H9 (cell line): ENCODE measurements at regions not wholly inside any gene's neighbourhood (a gene's known extent, or its start where the extent isn't known, plus 50 kb on each side); places are given as distances from the start of the nearest gene placed in this dataset.

Experiments
- DNase-seq: peaks from one replicate; pipeline ENCODE4 v3.0.0-alpha.2; 2017
- H2AFZ ChIP-seq: one replicate; pipeline ENCODE4 v1.6.1; 2013; ENCODE audit warnings: mild to moderate bottlenecking, low read length, control low read depth, moderate library complexity
- H2AK5ac ChIP-seq: 2 replicates; pipeline ENCODE4 v1.6.1; 2013; ENCODE audit warnings: low read length, control low read depth, mixed read lengths; ENCODE audit not compliant: insufficient read length
- H2BK120ac ChIP-seq: one replicate; pipeline ENCODE4 v1.6.1; 2013; ENCODE audit warnings: low read depth, mild to moderate bottlenecking, low read length, control low read depth, inconsistent platforms; ENCODE audit not compliant: poor library complexity, severe bottlenecking
- H2BK12ac ChIP-seq: 2 replicates; pipeline ENCODE4 v1.6.1; 2013; ENCODE audit warnings: low read length, control low read depth, mixed read lengths, low read depth; ENCODE audit not compliant: insufficient read length
- H2BK15ac ChIP-seq: 2 replicates; pipeline ENCODE4 v1.6.1; 2013; ENCODE audit warnings: low read depth, low read length, control low read depth
- H2BK20ac ChIP-seq: one replicate; pipeline ENCODE4 v1.6.1; 2013; ENCODE audit warnings: low read depth, mild to moderate bottlenecking, low read length, control low read depth, inconsistent platforms; ENCODE audit not compliant: poor library complexity, severe bottlenecking
- H2BK5ac ChIP-seq: 2 replicates; pipeline ENCODE4 v1.6.1; 2013; ENCODE audit warnings: low read length, control low read depth, mixed read lengths; ENCODE audit not compliant: insufficient read length
- H3K14ac ChIP-seq: 2 replicates; pipeline ENCODE4 v1.6.1; 2013; ENCODE audit warnings: low read length, control low read depth; ENCODE audit not compliant: insufficient read depth
- H3K18ac ChIP-seq: 2 replicates; pipeline ENCODE4 v1.6.1; 2013; ENCODE audit warnings: low read depth, mild to moderate bottlenecking, mixed read lengths, low read length, control low read depth; ENCODE audit not compliant: insufficient read length
- H3K23ac ChIP-seq: 2 replicates; pipeline ENCODE4 v1.6.1; 2013; ENCODE audit warnings: low read length, control low read depth, mixed read lengths, low read depth; ENCODE audit not compliant: insufficient read length
- H3K23me2 ChIP-seq: 2 replicates; pipeline ENCODE4 v1.6.1; 2013; ENCODE audit warnings: low read depth, mild to moderate bottlenecking, mixed read lengths, low read length, control low read depth; ENCODE audit not compliant: insufficient read length, poor library complexity, severe bottlenecking
- H3K27ac ChIP-seq: 2 replicates; pipeline ENCODE4 v1.5.1; 2013; ENCODE audit warnings: low read length, control low read depth, mixed read lengths, low read depth; ENCODE audit not compliant: insufficient read length
- H3K27me3 ChIP-seq: 2 replicates; pipeline ENCODE4 v1.6.1; 2013; ENCODE audit warnings: low read length, control low read depth, inconsistent platforms; ENCODE audit not compliant: insufficient read depth
- H3K4ac ChIP-seq: 2 replicates; pipeline ENCODE4 v1.6.1; 2013; ENCODE audit warnings: low read depth, mild to moderate bottlenecking, control low read depth, inconsistent platforms, low read length, moderate library complexity
- H3K4me1 ChIP-seq: 2 replicates; pipeline ENCODE4 v1.6.1; 2013; ENCODE audit warnings: low read length, control low read depth, inconsistent platforms; ENCODE audit not compliant: insufficient read depth
- H3K4me2 ChIP-seq: 2 replicates; pipeline ENCODE4 v1.6.1; 2013; ENCODE audit warnings: low read length, control low read depth, mixed read lengths; ENCODE audit not compliant: insufficient read length, insufficient read depth
- H3K56ac ChIP-seq: 2 replicates; pipeline ENCODE4 v1.6.1; 2013; ENCODE audit warnings: low read depth, mild to moderate bottlenecking, mixed read lengths, low read length, control low read depth; ENCODE audit not compliant: insufficient read length
- H3K79me1 ChIP-seq: 2 replicates; pipeline ENCODE4 v1.6.1; 2013; ENCODE audit warnings: low read depth, mild to moderate bottlenecking, moderate library complexity, low read length, control low read depth, inconsistent platforms; ENCODE audit not compliant: insufficient read depth, poor library complexity, severe bottlenecking
- H3K79me2 ChIP-seq: 2 replicates; pipeline ENCODE4 v1.6.1; 2013; ENCODE audit warnings: low read length, control low read depth, inconsistent platforms; ENCODE audit not compliant: insufficient read depth
- H3K9ac ChIP-seq: 2 replicates; pipeline ENCODE4 v1.6.1; 2013; ENCODE audit warnings: low read length, control low read depth, mixed read lengths; ENCODE audit not compliant: insufficient read length; ENCODE audit errors: extremely low read depth
- H3K9me3 ChIP-seq: one replicate; pipeline ENCODE4 v1.6.1; 2013; ENCODE audit warnings: low read depth, low read length, inconsistent platforms; ENCODE audit not compliant: control insufficient read depth
- H3T11ph ChIP-seq: one replicate; pipeline ENCODE4 v1.6.1; 2013; ENCODE audit warnings: mild to moderate bottlenecking, low read length, control low read depth, inconsistent platforms
- H4K20me1 ChIP-seq: one replicate; pipeline ENCODE4 v1.6.1; 2013; ENCODE audit not compliant: control insufficient read depth, insufficient read length, insufficient read depth
- H4K5ac ChIP-seq: 2 replicates; pipeline ENCODE4 v1.6.1; 2013; ENCODE audit warnings: low read depth, mild to moderate bottlenecking, mixed read lengths, low read length, control low read depth; ENCODE audit not compliant: insufficient read length
- H4K8ac ChIP-seq: replicated peaks from 2 replicates; pipeline ENCODE4 v1.6.1; 2013; ENCODE audit warnings: low read length, control low read depth, mixed read lengths, low read depth; ENCODE audit not compliant: insufficient read length
- H4K91ac ChIP-seq: 2 replicates; pipeline ENCODE4 v1.6.1; 2013; ENCODE audit warnings: low read depth, mild to moderate bottlenecking, moderate library complexity, mixed read lengths, low read length, control low read depth; ENCODE audit not compliant: insufficient read length
- H3K27ac Mint-ChIP-seq, 3 experiments: 2 replicates in 2 of 3; 3 replicates in 1 of 3; pipeline ENCODE4 v1.8.0; 2020 to 2021; ENCODE audit warnings: mixed read lengths in 3 of 3, mild to moderate bottlenecking in 1 of 3, moderate library complexity in 1 of 3
- H3K27me3 Mint-ChIP-seq: 2 replicates; pipeline ENCODE4 v1.8.0; 2021; ENCODE audit warnings: low read depth, mild to moderate bottlenecking, moderate library complexity, mixed read lengths
- H3K36me3 Mint-ChIP-seq, 3 experiments: 2 replicates in 2 of 3; 3 replicates in 1 of 3; pipeline ENCODE4 v1.8.0; 2020 to 2021; ENCODE audit warnings: low read depth in 3 of 3, mixed read lengths in 3 of 3; ENCODE audit not compliant: insufficient read depth in 1 of 3
- H3K4me1 Mint-ChIP-seq, 2 experiments: 2 replicates each; pipeline ENCODE4 v1.8.0; 2020; ENCODE audit warnings: mixed read lengths in 2 of 2
- H3K4me3 Mint-ChIP-seq, 2 experiments: 2 replicates in 1 of 2; 3 replicates in 1 of 2; pipeline ENCODE4 v1.8.0; 2020 to 2021; ENCODE audit warnings: mild to moderate bottlenecking in 2 of 2, mixed read lengths in 2 of 2, moderate library complexity in 1 of 2
- H3K9me3 Mint-ChIP-seq, 2 experiments: 2 replicates in 1 of 2; 3 replicates in 1 of 2; pipeline ENCODE4 v1.8.0; 2020; ENCODE audit warnings: mild to moderate bottlenecking in 2 of 2, mixed read lengths in 2 of 2, moderate library complexity in 1 of 2
- CTCF ChIP-seq: fragments of 200-600 bp; sonication (generic); conservative IDR thresholded peaks from 3 replicates; pipeline ENCODE4 v1.8.0; 2021; ENCODE audit warnings: antibody characterized with exemption, mild to moderate bottlenecking

- Histone ChIP-seq H3K79me2 (no peaks in the 10 kb centered on the region), H3K23ac (no peak overlapping the region), H2BK120ac (no peak overlapping the region), H3T11ph (no peak overlapping the region), H2AFZ (no peak overlapping the region), H3K27ac (no peak overlapping the region), H3K23me2 (no peaks in the 10 kb centered on the region), H2BK12ac (no peak overlapping the region), H3K27me3 (no peaks in the 10 kb centered on the region), H2BK15ac (no peak overlapping the region), H3K14ac (no peak overlapping the region), H3K4me2 (no peak overlapping the region), H3K79me1 (no peaks in the 10 kb centered on the region), H3K9me3 (no peaks in the 10 kb centered on the region), H4K8ac (no peak overlapping the region), H3K9ac (no peak overlapping the region), H2BK5ac (no peak overlapping the region), H4K91ac (no peak overlapping the region), H4K20me1 (no peaks in the 10 kb centered on the region), H4K5ac (no peak overlapping the region), H3K4me1 (peaks cover 4% of the 10 kb centered on the region; the same call in 1 of the 2 replicates), H3K4ac (no peak overlapping the region), H2AK5ac (no peak overlapping the region), H2BK20ac (no peak overlapping the region), H3K18ac (no peak overlapping the region), H3K56ac (no peak overlapping the region)
- H3K27ac Mint-ChIP-seq: no peak overlapping the region
- H3K9me3 Mint-ChIP-seq: no peaks in the 10 kb centered on the region
- no peak for TF ChIP-seq CTCF
- peaks cover 13% of the 10 kb centered on the region for H3K27me3 Mint-ChIP-seq
- H3K4me1 Mint-ChIP-seq: peaks cover 14 to 25% of the 10 kb centered on the region in 2 experiments; a peak in 3 of 4 replicates
- no peaks in the 10 kb centered on the region; a peak in 1 of 7 replicates for H3K36me3 Mint-ChIP-seq
- no peak for DNase-seq
- no peak overlapping the region for H3K4me3 Mint-ChIP-seq
Measured at GRCh38 chr11:114783805-114784204, 105.5 kb downstream of the NXPE2 start.
